Testis (tissue), 2 donors: ENCODE measurements at regions not wholly inside any gene's neighbourhood (a gene's known extent, or its start where the extent isn't known, plus 50 kb on each side); places are given as distances from the start of the nearest gene placed in this dataset.

Source experiments
- DNase-seq: peaks from one replicate; pipeline ENCODE4 v3.0.0-alpha.2; 2019
- H3K27ac ChIP-seq, 2 donors: fragments of 200-600 bp; sonication (generic); one replicate each; pipeline ENCODE4 v1.5.1; 2019
- H3K27me3 ChIP-seq: fragments of 200-600 bp; sonication (generic); one replicate; pipeline ENCODE4 v1.5.1; 2019
- H3K36me3 ChIP-seq: fragments of 200-600 bp; sonication (generic); one replicate; pipeline ENCODE4 v1.5.1; 2017; ENCODE audit warnings: low read depth; ENCODE audit errors: missing control alignments
- H3K4me1 ChIP-seq: fragments of 200-600 bp; sonication (generic); one replicate; pipeline ENCODE4 v1.5.1; 2019
- H3K4me3 ChIP-seq, 2 donors: fragments of 200-600 bp; sonication (generic); one replicate each; pipeline ENCODE4 v1.5.1; 2017 to 2019
- H3K9me3 ChIP-seq: fragments of 200-600 bp; sonication (generic); one replicate; pipeline ENCODE4 v1.5.1; 2017
- POLR2A ChIP-seq: fragments of 450-650 bp; IDR thresholded peaks from one replicate; pipeline ENCODE4 v1.6.1; 2017; ENCODE audit warnings: antibody characterized with exemption, mild to moderate bottlenecking, moderate library complexity
- WGBS, 2 donors: methylation state at CpG; one replicate each; pipeline ENCODE4 v1.1.5; 2018; 5-methylcytosine and 5-hydroxymethylcytosine counted together
- intact Hi-C: fragments of 100-400 bp; cut with DNase I; formaldehyde crosslinking; loops from one replicate; pipeline ENCODE4 v1.15.1; 2023; ENCODE audit warnings: low total_unique reads
- TF ChIP-seq, protein P1 (sequence below), 3 experiments: fragments of 450-650 bp in 2 of 3; fragments of 200-600 bp in 1 of 3; sonication (generic) in 1 of 3; IDR thresholded peaks; one replicate each; pipeline ENCODE4 v1.5.1; 2016 to 2019; ENCODE audit warnings: antibody characterized with exemption in 3 of 3, mild to moderate bottlenecking in 2 of 3, moderate library complexity in 1 of 3

DNA sequence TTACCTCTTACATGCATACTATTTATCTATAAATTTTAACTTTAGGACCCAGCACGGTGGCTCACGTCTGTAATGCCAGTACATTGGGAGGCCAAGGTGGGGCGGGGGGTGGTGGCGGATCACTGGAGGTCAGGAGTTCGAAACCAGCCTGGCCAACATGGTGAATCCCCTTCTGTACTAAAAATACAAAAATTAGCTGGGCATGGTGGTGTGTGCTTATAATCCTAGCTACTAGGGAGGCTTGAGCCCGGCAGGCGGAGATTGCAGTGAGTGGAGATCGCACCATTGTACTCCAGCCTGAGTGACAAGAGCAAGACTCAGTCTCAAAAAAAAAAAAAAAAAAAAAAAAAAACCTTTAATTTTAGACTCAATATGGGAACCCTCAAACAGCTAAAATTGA, 1582.6 kb upstream of the NUDT12 start:
- DNase-seq, result no peak
- 78 to 85% methylated on average over 8 of the region's 8 CpGs for WGBS, 2 donors
- intact Hi-C loops, result no loop called here
- H3K9me3 ChIP-seq, result no peaks in the 10 kb centered on the region
- H3K27ac ChIP-seq, result no peak overlapping the region
- TF ChIP-seq, protein P1, sequence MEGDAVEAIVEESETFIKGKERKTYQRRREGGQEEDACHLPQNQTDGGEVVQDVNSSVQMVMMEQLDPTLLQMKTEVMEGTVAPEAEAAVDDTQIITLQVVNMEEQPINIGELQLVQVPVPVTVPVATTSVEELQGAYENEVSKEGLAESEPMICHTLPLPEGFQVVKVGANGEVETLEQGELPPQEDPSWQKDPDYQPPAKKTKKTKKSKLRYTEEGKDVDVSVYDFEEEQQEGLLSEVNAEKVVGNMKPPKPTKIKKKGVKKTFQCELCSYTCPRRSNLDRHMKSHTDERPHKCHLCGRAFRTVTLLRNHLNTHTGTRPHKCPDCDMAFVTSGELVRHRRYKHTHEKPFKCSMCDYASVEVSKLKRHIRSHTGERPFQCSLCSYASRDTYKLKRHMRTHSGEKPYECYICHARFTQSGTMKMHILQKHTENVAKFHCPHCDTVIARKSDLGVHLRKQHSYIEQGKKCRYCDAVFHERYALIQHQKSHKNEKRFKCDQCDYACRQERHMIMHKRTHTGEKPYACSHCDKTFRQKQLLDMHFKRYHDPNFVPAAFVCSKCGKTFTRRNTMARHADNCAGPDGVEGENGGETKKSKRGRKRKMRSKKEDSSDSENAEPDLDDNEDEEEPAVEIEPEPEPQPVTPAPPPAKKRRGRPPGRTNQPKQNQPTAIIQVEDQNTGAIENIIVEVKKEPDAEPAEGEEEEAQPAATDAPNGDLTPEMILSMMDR (IDR thresholded peaks at IDR 0.05), result no peak
- no peak for TF ChIP-seq POLR2A
- H3K4me1 ChIP-seq, result no peaks in the 10 kb centered on the region
- H3K4me3 ChIP-seq, result no peak overlapping the region
- no peaks in the 10 kb centered on the region for H3K36me3 ChIP-seq
- no peaks in the 10 kb centered on the region for H3K27me3 ChIP-seq

DNA sequence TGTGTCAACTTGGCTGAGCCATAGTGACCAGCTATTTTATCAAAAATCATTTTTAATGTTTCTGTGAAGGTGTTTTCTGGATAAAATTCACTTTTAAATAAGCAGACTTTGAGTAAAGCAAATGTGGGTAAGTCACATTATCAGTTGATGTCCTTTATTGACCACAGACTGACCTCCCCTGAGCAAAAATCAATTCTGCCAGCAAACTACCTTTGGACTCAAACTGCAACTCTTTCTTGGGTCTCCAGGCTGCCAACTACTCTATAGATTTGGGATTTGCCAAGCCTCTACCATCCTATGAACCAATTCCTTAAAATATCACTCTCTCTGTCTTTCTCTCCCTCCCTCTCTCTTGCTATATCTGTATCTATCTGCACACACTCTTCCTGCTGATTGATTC, 1571.7 kb upstream of the NUDT12 start:
- DNase-seq, result no peak
- H3K36me3 ChIP-seq, result no peaks in the 10 kb centered on the region
- intact Hi-C loops, result no loop called here

DNA sequence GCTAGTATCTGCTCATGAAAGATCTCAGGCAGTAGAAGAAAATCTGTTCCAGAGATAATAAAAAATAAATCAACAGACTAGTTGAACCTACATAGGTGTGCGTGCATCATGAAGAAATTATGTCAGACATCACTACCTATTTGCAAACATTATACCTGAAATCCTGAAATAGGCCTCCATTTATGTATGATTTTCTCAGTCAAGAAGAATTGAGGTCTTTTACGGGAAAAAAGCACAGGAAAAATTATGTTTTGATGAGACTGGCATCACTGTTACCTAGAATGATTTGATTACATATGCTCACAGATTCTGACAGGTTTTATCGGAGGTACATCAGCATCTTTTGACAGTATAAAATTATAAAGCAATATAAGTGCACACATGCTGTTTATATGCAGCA, 1570.5 kb upstream of the NUDT12 start:
- Histone ChIP-seq H3K36me3 (no peaks in the 10 kb centered on the region), H3K4me3 (no peak overlapping the region), H3K27me3 (no peaks in the 10 kb centered on the region), H3K27ac (no peak overlapping the region), H3K9me3 (no peaks in the 10 kb centered on the region), H3K4me1 (no peaks in the 10 kb centered on the region)
- WGBS, 2 donors, result 91 to 95% methylated on average over 3 of the region's 3 CpGs
- no peak for TF ChIP-seq POLR2A
- TF ChIP-seq, protein P1 (IDR thresholded peaks at IDR 0.05), result no peak
- intact Hi-C loops, result no loop called here
- DNase-seq, result no peak

More for the DNA sequence above, 1571.7 kb upstream of the NUDT12 start:
- TF ChIP-seq, protein P1 (IDR thresholded peaks at IDR 0.05), result no peak
- no peak for TF ChIP-seq POLR2A
- no peak overlapping the region for H3K4me3 ChIP-seq
- no peaks in the 10 kb centered on the region for H3K9me3 ChIP-seq
- H3K27me3 ChIP-seq, result no peaks in the 10 kb centered on the region
- no peak overlapping the region for H3K27ac ChIP-seq
- H3K4me1 ChIP-seq, result no peaks in the 10 kb centered on the region

DNA sequence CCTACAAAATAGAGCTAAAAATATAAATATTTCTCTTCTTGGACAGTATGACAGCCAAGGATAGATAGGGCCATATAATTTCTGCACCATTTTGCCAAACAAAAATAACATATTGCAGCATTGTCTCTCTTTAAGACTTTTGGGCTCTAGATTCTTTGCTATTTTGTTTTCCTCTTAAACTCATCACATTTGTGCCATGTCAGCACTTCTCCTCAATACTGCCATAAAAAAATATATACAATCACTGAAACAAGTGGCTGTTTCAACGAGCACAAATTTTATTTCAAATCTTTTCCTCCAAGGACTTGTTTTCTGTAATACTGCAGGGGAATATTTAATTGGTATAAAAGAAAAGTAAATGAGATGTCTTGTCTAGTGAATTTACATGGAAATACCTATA, 1570.0 kb upstream of the NUDT12 start:
- no peaks in the 10 kb centered on the region for H3K27me3 ChIP-seq
- H3K4me1 ChIP-seq, result no peaks in the 10 kb centered on the region
- WGBS, 2 donors, result 73 to 82% methylated on average over 1 of the region's 1 CpG
- no peaks in the 10 kb centered on the region for H3K36me3 ChIP-seq
- H3K9me3 ChIP-seq, result no peaks in the 10 kb centered on the region
- intact Hi-C loops, result no loop called here
- TF ChIP-seq POLR2A, result no peak
- DNase-seq, result no peak
- no peak overlapping the region for H3K4me3 ChIP-seq
- no peak overlapping the region for H3K27ac ChIP-seq

DNA sequence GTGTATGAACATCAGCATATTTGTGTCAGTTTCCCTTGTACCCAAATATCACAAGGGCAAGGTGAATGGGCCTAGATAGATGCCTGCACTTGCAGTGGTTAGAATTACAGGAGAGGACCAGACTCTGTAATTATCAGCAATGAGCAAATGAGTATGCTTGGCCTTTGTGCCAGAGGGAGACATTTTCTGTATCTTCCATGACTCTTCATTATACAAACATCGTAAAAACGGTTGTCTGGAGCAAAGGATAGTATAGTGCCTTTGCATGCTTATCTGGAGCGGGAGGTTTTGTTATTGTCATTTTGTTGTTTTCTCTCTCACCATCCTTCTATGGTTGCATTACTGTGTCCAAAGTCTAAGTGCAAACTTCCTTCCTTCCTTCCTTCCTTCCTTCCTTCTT, 1568.5 kb upstream of the NUDT12 start:
- Histone ChIP-seq H3K4me3 (no peak overlapping the region), H3K27me3 (no peaks in the 10 kb centered on the region), H3K9me3 (no peaks in the 10 kb centered on the region), H3K4me1 (no peaks in the 10 kb centered on the region), H3K27ac (no peak overlapping the region), H3K36me3 (no peaks in the 10 kb centered on the region)
- DNase-seq, result no peak
- intact Hi-C loops, result no loop called here
- 92 to 94% methylated on average over 3 of the region's 3 CpGs for WGBS, 2 donors
- no peak for TF ChIP-seq POLR2A
- TF ChIP-seq, protein P1 (IDR thresholded peaks at IDR 0.05), result no peak
